Posterior vena cava (tissue), 2 donors: ENCODE measurements at regions not wholly inside any gene's neighbourhood (a gene's known extent, or its start where the extent isn't known, plus 50 kb on each side); places are given as distances from the start of the nearest gene placed in this dataset.

Experiments
- DNase-seq: peaks from one replicate; pipeline ENCODE4 v3.0.0-alpha.2; 2020; ENCODE audit warnings: low spot score
- intact Hi-C, 2 donors: fragments of 100-400 bp; cut with DNase I; formaldehyde crosslinking; loops; one replicate each; pipeline versions ENCODE4 v1.14.1 to v1.14.2; 2022 to 2023
- donor health status: DM: yes; HTN: yes; CAD: no.
- donor health status: DM: yes; HTN: yes; CAD: no.

DNA sequence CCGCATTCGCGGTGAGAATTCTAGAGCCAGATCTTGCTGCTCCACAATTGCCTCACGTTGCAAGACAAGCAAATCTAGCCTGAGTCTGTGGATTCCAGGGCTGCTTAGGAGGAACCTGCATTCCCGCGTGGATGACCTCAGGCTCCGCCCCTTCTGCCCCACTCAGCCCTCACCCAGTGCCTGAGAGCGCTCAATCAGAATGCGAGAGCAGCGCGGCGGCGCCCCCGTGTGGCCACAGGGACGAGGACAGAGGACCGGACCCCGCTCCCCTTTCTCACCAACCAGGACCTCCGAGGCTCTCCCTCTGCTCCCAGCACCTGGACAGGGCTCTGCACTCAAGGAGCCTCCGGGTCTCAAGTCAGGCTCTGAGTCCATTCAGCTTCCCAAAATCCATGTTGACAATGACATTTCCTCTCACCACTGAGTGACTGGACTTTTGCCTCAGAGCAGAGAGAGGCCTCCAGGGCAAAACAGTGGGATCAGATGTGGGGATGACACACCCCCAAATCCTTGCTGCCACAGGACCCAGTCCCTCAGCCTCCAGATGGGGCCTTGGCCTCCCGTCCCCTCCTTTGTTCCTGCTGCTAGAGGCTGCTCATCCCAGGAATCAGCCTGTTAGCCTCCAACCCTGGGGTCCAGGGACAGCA lies 52.0 kb downstream of the RPP21 start:
- intact Hi-C loops, result no loop called here
- DNase-seq, result peak; percentile 95

DNA sequence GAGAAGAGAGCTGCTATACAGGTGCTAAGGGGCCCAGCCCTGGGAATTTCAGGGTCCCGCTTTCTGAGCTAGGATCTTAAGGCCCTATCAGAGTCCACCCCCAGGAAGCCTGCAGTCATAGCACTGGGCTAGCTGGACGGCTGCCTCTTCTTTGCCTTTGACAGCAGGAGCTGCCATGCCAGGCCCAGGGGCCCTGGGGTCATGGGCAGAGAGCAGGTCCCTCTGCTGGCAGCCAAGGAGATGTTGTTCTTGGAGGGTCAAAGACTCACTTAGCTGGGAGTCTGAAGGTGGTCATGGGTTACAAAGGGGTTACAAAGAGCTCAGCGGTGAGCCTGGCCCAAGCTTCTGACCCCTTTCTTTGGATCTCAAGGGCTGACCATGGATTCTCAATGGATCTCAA lies 52.7 kb downstream of the RPP21 start:
- intact Hi-C loops, result no loop called here
- no peak for DNase-seq

- intact Hi-C loops, result no loop called here
- DNase-seq, result no peak
Measured at GRCh38 chr6:30399390-30400058, 54.6 kb downstream of the RPP21 start.

DNA sequence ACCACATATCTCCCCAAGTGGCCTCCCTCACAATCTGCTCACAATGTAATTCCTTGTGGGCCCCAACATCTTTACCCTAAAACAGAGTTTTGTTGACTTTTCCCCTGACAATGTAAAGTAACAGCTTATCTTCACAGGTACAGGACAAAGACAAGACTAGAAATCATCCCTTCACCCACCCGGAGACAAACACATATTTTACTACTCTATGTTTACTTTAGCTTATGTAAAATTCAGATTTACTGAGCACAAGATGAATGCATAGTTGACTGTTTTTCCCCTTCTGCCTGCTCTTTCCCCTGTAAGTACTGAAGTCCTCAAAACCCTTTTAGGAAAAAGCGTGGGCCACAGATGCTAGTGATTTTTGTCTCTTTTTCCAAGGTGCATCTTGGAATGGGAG lies 61.0 kb downstream of the RPP21 start:
- intact Hi-C loops, result no loop called here
- no peak for DNase-seq

DNA sequence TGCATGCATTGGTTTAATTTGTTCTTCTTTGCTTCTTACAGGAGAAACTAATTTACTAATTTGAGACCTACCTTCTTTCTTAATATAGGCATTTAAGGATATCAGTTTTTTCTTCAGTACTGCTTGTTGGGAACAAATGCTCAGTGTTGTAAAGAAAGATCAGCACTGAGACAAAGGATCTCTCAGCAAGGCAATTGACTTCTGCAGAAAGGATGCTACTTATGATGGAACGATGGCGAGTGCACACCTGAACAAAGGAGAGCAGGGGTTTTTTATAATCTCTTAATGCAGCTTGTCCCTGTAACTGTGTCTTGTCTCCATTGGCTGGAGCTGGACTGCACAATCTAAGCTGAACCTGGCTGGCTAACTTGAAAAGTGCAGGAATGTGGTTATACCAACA lies 64.2 kb downstream of the RPP21 start:
- intact Hi-C loops, result no loop called here
- DNase-seq, result no peak

- intact Hi-C loops, result no loop called here
- DNase-seq, result no peak
Measured at GRCh38 chr6:30411515-30412207, 66.7 kb downstream of the RPP21 start.

- intact Hi-C loops, result no loop called here
- no peak for DNase-seq
Measured at GRCh38 chr6:30418448-30418847, 70.9 kb upstream of the HLA-E start.

- intact Hi-C loops, result no loop called here
- no peak for DNase-seq
Measured at GRCh38 chr6:30424549-30424948, 64.8 kb upstream of the HLA-E start.
